ENCODE measurements at regions not wholly inside any gene's neighbourhood (a gene's known extent, or its start where the extent isn't known, plus 50 kb on each side); places are given as distances from the start of the nearest gene placed in this dataset.

- no peak for DNase-seq (ENCODE audit: low read depth)
These were observed 1532.3 kb downstream of the KCNT2 start for GRCh38 chr1:195075973-195076372.

GRCh38 chr1:195071461-195071860 is 1536.8 kb downstream of the KCNT2 start:
- DNase-seq (ENCODE audit: low read depth), result no peak

- DNase-seq (ENCODE audit: low read depth), result no peak
These were observed 1542.8 kb downstream of the KCNT2 start for GRCh38 chr1:195065437-195065836.

- DNase-seq (ENCODE audit: low read depth), result no peak
These were observed 1543.9 kb downstream of the KCNT2 start for GRCh38 chr1:195064358-195064757.

GRCh38 chr1:195054217-195054687 is 1554.0 kb downstream of the KCNT2 start:
- DNase-seq (ENCODE audit: low read depth), result no peak

- no peak for DNase-seq (ENCODE audit: low read depth)
These were observed 1554.8 kb downstream of the KCNT2 start for GRCh38 chr1:195053478-195053877.

- no peak for DNase-seq (ENCODE audit: low read depth)
These were observed 1560.5 kb downstream of the KCNT2 start for GRCh38 chr1:195047772-195048171.

GRCh38 chr1:195045072-195045471 is 1563.2 kb downstream of the KCNT2 start:
- DNase-seq (ENCODE audit: low read depth), result no peak

- no peak for DNase-seq (ENCODE audit: low read depth)
These were observed 1577.4 kb downstream of the KCNT2 start for GRCh38 chr1:195030793-195031192.

GRCh38 chr1:195026792-195027191 is 1581.4 kb downstream of the KCNT2 start:
- DNase-seq (ENCODE audit: low read depth), result no peak

- no peak for DNase-seq (ENCODE audit: low read depth)
These were observed 1588.9 kb downstream of the KCNT2 start for GRCh38 chr1:195019385-195019784.

- DNase-seq (ENCODE audit: low read depth), result no peak
These were observed 1595.2 kb downstream of the KCNT2 start for GRCh38 chr1:195012995-195013394.

GRCh38 chr1:195005338-195005737 is 1602.9 kb downstream of the KCNT2 start:
- DNase-seq (ENCODE audit: low read depth), result no peak

- no peak for DNase-seq (ENCODE audit: low read depth)
These were observed 1617.8 kb downstream of the KCNT2 start for GRCh38 chr1:194990483-194990882.

GRCh38 chr1:194975913-194976312 is 1632.3 kb downstream of the KCNT2 start:
- no peak for DNase-seq (ENCODE audit: low read depth)

- no peak for DNase-seq (ENCODE audit: low read depth)
These were observed 1639.3 kb downstream of the KCNT2 start for GRCh38 chr1:194968916-194969315.

GRCh38 chr1:194959795-194960194 is 1648.4 kb downstream of the KCNT2 start:
- no peak for DNase-seq (ENCODE audit: low read depth)

- no peak for DNase-seq (ENCODE audit: low read depth)
These were observed 1656.1 kb downstream of the KCNT2 start for GRCh38 chr1:194952171-194952570.

- DNase-seq (ENCODE audit: low read depth), result no peak
These were observed 1657.7 kb downstream of the KCNT2 start for GRCh38 chr1:194950584-194950983.

- no peak for DNase-seq (ENCODE audit: low read depth)
These were observed 1667.8 kb downstream of the KCNT2 start for GRCh38 chr1:194940336-194941030.

GRCh38 chr1:194935864-194936263 is 1672.4 kb downstream of the KCNT2 start:
- no peak for DNase-seq (ENCODE audit: low read depth)

- no peak for DNase-seq (ENCODE audit: low read depth)
These were observed 1677.1 kb downstream of the KCNT2 start for GRCh38 chr1:194931166-194931565.

- DNase-seq (ENCODE audit: low read depth), result no peak
These were observed 1678.1 kb downstream of the KCNT2 start for GRCh38 chr1:194930132-194930531.

- DNase-seq (ENCODE audit: low read depth), result no peak
These were observed 1678.9 kb downstream of the KCNT2 start for GRCh38 chr1:194929357-194929756.
